Fibroblast of the aortic adventitia (primary cell): ENCODE measurements at regions not wholly inside any gene's neighbourhood (a gene's known extent, or its start where the extent isn't known, plus 50 kb on each side); places are given as distances from the start of the nearest gene placed in this dataset.

Experiments used
- DNase-seq: peaks from one replicate; pipeline ENCODE4 v3.0.0-alpha.2; 2010; ENCODE audit warnings: low read depth
- H3K4me3 ChIP-seq: 2 replicates; pipeline ENCODE4 v1.5.1; 2011; ENCODE audit warnings: low read depth, mild to moderate bottlenecking, control low read depth, low read length, moderate library complexity
- TF ChIP-seq, protein P1 (sequence below): IDR thresholded peaks from 2 replicates; pipeline ENCODE4 v1.5.1; 2011; ENCODE audit warnings: mild to moderate bottlenecking, low read length, control low read depth, inconsistent platforms; ENCODE audit not compliant: insufficient read depth

DNA sequence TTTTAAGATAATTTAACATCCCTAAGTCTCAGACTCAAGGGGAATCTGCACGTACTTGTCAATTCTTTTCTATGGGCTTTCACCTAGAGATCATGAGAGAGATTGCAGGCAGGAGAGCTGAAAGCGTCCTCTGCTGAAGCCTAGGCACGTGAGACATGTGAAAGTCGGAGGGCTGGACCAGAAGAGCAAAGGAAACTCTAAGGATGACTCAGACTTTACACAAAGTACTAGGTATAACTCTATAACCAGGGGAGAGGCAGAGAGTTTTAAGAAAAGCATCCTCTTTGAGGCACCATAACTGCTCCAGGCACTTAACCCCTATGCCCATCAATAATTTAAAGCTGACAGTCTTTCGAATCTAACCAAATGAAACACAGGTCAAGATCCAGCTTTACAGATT lies 436.6 kb downstream of the VGLL3 start:
- H3K4me3 ChIP-seq: no peak overlapping the region
- DNase-seq: no peak
- TF ChIP-seq, protein P1, sequence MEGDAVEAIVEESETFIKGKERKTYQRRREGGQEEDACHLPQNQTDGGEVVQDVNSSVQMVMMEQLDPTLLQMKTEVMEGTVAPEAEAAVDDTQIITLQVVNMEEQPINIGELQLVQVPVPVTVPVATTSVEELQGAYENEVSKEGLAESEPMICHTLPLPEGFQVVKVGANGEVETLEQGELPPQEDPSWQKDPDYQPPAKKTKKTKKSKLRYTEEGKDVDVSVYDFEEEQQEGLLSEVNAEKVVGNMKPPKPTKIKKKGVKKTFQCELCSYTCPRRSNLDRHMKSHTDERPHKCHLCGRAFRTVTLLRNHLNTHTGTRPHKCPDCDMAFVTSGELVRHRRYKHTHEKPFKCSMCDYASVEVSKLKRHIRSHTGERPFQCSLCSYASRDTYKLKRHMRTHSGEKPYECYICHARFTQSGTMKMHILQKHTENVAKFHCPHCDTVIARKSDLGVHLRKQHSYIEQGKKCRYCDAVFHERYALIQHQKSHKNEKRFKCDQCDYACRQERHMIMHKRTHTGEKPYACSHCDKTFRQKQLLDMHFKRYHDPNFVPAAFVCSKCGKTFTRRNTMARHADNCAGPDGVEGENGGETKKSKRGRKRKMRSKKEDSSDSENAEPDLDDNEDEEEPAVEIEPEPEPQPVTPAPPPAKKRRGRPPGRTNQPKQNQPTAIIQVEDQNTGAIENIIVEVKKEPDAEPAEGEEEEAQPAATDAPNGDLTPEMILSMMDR: no peak

- H3K4me3 ChIP-seq: no peak overlapping the region
- TF ChIP-seq, protein P1: no peak
- DNase-seq: no peak
These were observed 443.3 kb downstream of the VGLL3 start for GRCh38 chr3:86547692-86548091.

GRCh38 chr3:86537171-86537570 lies 453.8 kb downstream of the VGLL3 start:
- TF ChIP-seq, protein P1: no peak
- no peak for DNase-seq
- no peak overlapping the region for H3K4me3 ChIP-seq

DNA sequence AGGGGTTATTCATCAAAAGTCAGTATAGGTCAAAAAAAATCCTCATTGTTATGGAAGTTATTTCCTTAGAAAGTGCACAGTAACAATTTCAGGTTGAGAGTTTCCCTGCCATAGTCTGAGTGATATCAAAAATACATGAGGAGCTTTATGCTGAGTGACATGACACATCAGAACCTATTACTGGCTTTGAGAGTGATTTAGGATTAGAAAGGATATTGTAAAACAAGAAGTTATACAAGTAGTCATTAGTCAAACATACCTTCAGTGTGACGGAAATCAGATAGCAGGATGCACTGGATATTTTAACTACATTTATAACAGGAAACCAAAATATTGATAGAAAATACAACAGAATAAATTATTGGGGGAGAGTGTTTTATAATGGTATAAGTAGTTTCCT lies 471.1 kb downstream of the VGLL3 start:
- TF ChIP-seq, protein P1: no peak
- no peak for DNase-seq
- no peak overlapping the region for H3K4me3 ChIP-seq

GRCh38 chr3:86481636-86482035 lies 509.3 kb downstream of the VGLL3 start:
- H3K4me3 ChIP-seq: no peak overlapping the region
- TF ChIP-seq, protein P1: no peak
- DNase-seq: no peak

DNA sequence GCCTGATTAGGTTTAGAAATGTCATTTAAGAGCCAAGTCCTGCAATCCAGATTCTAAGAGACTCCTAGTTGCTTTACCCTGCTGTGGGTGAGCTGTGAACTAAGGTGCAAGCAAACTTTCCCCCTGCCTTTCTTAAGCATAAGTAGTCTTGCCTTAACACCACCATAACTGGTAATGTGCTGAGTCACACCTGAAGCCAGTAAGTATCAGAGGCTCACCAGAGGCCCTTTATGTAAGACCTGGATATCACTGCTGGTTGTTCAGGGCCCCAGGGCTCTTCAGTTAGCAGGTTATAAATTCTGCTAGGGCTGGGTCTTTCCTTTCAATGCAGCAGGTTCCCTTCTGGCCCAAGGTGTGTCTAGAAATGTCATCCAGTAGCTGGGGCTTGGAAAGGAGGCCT lies 509.9 kb downstream of the VGLL3 start:
- no peak overlapping the region for H3K4me3 ChIP-seq
- TF ChIP-seq, protein P1: no peak
- no peak for DNase-seq

DNA sequence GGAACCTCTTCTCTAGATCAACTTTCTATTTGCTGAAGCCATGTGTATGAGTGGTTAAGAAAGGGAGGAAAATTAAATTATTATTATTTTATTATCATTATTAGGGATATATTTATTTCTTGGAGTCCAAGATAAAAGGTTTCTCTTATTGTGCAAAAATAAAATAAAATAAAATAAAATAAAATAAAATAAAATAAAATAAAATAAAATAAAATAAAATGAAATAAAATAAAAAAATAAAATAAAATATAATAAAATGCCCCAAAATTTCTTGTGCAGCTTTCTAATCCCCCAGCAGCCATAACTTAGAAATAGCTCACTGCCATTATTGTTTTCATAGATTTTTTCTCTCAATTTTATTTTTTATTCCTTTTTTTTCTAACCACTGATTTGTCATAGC lies 526.8 kb downstream of the VGLL3 start:
- no peak for DNase-seq
- no peak overlapping the region for H3K4me3 ChIP-seq
- TF ChIP-seq, protein P1: no peak
